Large intestine (tissue), 3 donors: ENCODE measurements at regions not wholly inside any gene's neighbourhood (a gene's known extent, or its start where the extent isn't known, plus 50 kb on each side); places are given as distances from the start of the nearest gene placed in this dataset.

Source experiments
- DNase-seq, 2 donors: peaks; one replicate each; pipeline versions ENCODE4 v3.0.0 to v3.0.0-alpha.2; 2013
- H3K27ac ChIP-seq: one replicate; pipeline ENCODE4 v1.5.1; 2013; ENCODE audit warnings: low read length
- H3K27me3 ChIP-seq: 2 replicates; pipeline ENCODE4 v1.6.1; 2013; ENCODE audit warnings: low read length; ENCODE audit not compliant: control insufficient read depth, insufficient read depth
- H3K36me3 ChIP-seq: 2 replicates; pipeline ENCODE4 v1.6.1; 2013; ENCODE audit warnings: low read length; ENCODE audit not compliant: control insufficient read depth, insufficient read depth
- H3K4me1 ChIP-seq: one replicate; pipeline ENCODE4 v1.6.1; 2013; ENCODE audit warnings: low read length; ENCODE audit not compliant: control insufficient read depth, insufficient read depth
- H3K4me3 ChIP-seq: one replicate; pipeline ENCODE4 v1.5.1; 2013; ENCODE audit warnings: low read length
- H3K9me3 ChIP-seq: one replicate; pipeline ENCODE4 v1.6.1; 2013; ENCODE audit warnings: mild to moderate bottlenecking, low read depth, low read length, moderate library complexity; ENCODE audit not compliant: control insufficient read depth
- WGBS: methylation state at CpG from one replicate; pipeline ENCODE4 v1.1.5; 2013; ENCODE audit warnings: low lambda C conversion rate; ENCODE audit not compliant: insufficient coverage; 5-methylcytosine and 5-hydroxymethylcytosine counted together

DNA sequence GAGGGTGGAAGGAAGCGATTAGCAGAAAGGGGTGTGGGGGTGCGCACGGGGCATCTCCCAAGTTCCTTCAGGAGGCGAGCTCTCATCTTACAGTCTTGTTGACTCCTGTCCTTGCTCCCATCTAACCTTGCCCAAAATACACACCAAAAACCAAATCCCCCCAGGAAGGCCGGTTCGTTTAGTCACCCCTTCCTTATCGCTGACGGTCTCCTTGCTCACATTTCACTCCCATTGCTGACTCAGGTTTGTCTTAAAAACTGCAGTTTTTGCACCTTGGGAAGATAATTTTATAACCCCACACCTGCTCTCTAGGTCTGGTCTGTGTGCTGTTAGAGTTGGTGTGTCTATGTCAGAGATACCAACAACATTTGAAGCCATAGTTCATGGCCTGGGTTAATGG is 68.1 kb upstream of the F3 start:
- no peak for DNase-seq
- WGBS = no CpG with 5 or more reads among the region's 8 CpGs
- Histone ChIP-seq H3K27me3 (no peaks in the 10 kb centered on the region), H3K9me3 (peaks cover 13% of the 10 kb centered on the region), H3K4me1 (peaks cover 76% of the 10 kb centered on the region), H3K4me3 (no peak overlapping the region), H3K27ac (peak overlapping the region; percentile 95), H3K36me3 (no peaks in the 10 kb centered on the region)

DNA sequence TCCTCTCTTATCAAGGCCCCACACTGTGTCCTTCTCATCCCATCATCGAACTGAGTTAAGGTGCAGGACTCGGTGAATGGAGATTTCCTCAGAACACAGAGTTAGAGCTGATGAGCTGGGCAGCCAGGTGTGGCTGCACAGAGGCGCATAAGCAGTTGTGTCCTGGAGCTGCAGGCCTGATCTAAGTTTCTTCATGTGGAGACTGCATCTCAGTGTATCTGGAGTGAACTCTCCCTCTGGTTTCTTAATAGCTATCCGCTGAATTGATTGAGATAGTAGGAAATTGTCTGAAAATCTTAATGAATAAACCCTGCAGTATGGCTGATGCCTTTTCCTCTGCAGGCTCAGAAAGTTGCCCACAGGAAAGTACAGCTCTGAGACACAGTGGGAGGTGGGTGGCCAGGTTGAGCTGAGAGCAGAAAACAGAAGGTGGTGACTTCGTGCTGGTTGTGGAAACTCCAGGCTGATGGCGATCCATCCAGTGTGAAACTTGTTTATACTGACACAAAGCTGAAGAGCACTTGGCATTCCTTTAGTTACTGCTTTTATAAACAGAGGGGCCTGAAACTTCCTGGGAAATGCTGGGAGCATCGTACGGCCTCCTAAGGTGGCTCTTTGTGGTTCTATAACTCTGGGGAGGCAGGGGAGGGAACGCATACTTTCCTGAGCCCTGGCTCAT is 67.4 kb upstream of the F3 start:
- H3K36me3 ChIP-seq = no peaks in the 10 kb centered on the region
- WGBS = no CpG with 5 or more reads among the region's 9 CpGs
- no peaks in the 10 kb centered on the region for H3K27me3 ChIP-seq
- no peak overlapping the region for H3K4me3 ChIP-seq
- DNase-seq = no peak
- H3K9me3 ChIP-seq = peaks cover 13% of the 10 kb centered on the region
- peaks cover 73% of the 10 kb centered on the region for H3K4me1 ChIP-seq
- H3K27ac ChIP-seq = peak overlapping the region; percentile 95

DNA sequence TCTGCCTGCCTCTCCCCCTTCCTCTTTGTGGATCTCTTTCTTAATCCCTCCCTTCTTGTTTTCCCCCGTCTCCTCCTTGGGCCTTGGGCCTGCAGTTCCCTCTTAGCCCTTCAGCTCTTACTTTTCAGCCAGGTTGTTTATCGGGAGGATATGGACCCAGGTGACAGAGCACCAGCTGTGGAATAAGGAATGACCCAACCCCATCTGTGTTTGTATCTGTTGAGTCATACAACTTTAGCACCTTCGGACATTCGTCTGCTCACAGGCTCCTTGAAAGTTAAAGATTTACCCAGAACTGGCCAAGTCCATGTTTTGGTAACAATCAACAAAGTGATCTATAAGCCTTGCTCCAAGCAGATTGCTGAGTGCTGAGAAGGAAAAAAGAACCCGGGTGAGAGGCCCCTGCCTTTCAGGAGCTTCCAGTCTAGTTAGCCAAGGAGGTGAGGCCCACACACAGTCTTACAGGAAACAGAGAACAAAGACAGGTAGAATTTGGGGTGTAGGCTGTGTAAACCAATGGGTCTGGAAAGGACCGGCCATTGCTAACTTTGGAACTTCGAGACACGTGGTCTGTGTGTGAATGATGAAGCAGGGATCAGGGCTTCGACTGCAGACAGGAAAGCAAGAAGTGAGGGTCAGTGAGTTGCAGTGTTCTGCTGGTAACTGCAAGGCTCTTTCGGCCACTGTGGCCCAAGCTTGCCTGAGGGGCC is 66.7 kb upstream of the F3 start:
- WGBS = 0% methylated on average over 2 of the region's 10 CpGs
- Histone ChIP-seq H3K9me3 (peaks cover 13% of the 10 kb centered on the region), H3K27me3 (no peaks in the 10 kb centered on the region), H3K36me3 (no peaks in the 10 kb centered on the region), H3K4me1 (peaks cover 80% of the 10 kb centered on the region), H3K4me3 (no peak overlapping the region), H3K27ac (peak overlapping the region; percentile 95)
- peak; percentile 86 to 93 for DNase-seq

DNA sequence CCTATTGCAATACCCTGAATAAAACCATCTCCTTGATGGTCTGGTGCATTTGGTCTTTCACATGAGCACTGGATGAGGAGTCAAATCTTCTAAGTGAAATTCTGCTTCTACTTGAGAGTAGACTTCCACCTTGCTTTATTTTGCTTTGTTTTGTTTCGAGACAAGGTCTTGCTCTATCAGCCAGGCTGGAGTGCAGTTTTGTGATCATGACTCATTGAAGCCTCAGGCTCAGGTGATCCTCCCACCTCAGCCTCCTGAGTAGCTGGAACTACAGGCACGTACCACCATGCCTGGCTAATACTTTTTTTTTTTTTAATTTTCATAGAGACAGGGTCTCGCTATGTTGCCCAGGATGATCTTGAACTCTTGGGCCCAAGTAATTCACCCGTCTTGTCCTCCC is 65.8 kb upstream of the F3 start:
- Histone ChIP-seq H3K4me1 (peaks cover 76% of the 10 kb centered on the region), H3K36me3 (no peaks in the 10 kb centered on the region), H3K9me3 (peaks cover 13% of the 10 kb centered on the region), H3K27ac (peak overlapping the region; percentile 95), H3K4me3 (no peak overlapping the region), H3K27me3 (no peaks in the 10 kb centered on the region)
- WGBS = 75% methylated on average over 2 of the region's 4 CpGs
- DNase-seq = no peak

DNA sequence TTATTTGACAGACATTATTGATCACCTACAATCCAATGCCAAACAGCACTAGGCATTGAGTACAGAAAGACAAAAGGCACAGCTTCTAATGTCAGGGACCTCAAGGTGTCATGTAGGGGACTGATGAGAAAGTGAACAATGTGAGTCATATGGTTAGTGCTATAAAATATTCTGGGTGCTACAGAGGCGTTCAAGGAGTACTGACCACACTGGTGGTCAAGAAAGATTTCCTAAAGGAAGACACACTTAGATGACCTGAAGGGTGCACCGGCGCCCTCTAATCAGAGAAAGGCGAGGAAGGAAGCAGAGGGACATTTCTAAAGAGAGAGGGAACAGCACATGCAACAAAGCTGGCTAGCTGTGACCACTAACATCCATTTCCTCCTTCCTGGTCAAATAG is 64.9 kb upstream of the F3 start:
- H3K9me3 ChIP-seq = peaks cover 13% of the 10 kb centered on the region
- no peaks in the 10 kb centered on the region for H3K27me3 ChIP-seq
- no CpG with 5 or more reads among the region's 4 CpGs for WGBS
- H3K4me3 ChIP-seq = no peak overlapping the region
- no peaks in the 10 kb centered on the region for H3K36me3 ChIP-seq
- peaks cover 76% of the 10 kb centered on the region for H3K4me1 ChIP-seq
- no peak for DNase-seq
- peak overlapping the region; percentile 95 for H3K27ac ChIP-seq

DNA sequence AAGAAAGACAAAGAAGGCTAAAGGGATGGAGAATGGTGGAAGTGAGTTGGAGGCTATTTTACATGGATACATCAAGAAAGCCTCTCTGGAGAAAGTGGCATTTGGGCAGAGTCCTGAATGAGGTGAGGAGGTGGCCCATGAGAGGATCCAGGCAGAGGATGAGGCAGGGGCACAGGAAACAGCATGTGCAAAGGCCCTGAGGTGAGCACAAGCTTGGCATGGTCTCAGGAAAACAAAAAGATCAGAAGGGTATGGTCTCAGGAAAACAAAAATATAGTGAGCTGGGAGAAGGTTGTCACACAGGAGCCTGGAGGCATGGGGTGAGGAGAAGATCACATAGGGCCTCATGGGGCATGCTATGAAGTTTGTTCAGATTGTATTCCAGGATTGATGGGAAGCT is 62.1 kb upstream of the F3 start:
- Histone ChIP-seq H3K9me3 (peaks cover 4% of the 10 kb centered on the region), H3K27me3 (no peaks in the 10 kb centered on the region), H3K27ac (peak overlapping the region; percentile 72), H3K36me3 (no peaks in the 10 kb centered on the region), H3K4me1 (peaks cover 54% of the 10 kb centered on the region), H3K4me3 (no peak overlapping the region)
- no peak for DNase-seq

DNA sequence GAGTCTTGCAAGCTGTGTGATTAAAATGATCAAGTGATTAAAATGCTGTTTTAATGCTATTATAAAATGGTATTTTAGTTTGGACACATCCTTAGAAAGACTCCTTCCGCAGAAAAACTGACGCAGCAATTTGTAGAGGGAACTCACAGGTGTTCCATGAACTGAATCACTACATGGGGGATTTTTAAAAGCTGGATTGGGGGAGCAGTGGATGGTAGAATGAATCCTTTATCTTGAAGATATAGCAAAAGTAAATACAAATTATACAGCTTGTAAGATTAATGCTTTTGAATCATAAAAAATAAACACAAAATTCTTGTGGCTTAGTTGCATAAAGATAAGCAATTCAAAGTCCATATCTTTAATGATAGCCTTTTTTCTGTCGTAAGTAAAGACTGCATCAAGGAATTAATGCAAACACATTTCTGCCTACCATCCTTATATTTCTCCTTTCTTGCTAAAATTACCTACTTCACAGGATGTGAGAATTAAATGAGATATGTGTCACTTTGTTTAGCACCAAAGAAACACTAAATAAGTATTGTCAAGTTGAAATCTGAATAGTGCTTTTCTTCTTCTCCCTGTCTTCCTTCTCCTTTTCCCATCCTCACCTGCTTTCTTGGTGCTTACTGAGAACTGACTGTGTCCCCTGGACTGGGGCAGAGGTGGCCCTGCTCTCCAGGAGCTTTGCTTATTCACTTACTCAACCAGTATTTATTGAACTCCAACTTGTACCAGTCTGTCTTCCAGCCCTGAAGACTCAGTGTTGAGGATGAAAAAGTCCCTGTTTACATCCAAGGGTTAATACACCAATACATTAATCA is 61.5 kb upstream of the F3 start:
- Histone ChIP-seq H3K9me3 (no peaks in the 10 kb centered on the region), H3K4me1 (peaks cover 48% of the 10 kb centered on the region), H3K36me3 (no peaks in the 10 kb centered on the region), H3K27ac (peak overlapping the region; percentile 72), H3K27me3 (no peaks in the 10 kb centered on the region), H3K4me3 (no peak overlapping the region)
- 33% methylated on average over 1 of the region's 3 CpGs for WGBS
- peak in 1 of 2 donors; percentile 82 for DNase-seq

DNA sequence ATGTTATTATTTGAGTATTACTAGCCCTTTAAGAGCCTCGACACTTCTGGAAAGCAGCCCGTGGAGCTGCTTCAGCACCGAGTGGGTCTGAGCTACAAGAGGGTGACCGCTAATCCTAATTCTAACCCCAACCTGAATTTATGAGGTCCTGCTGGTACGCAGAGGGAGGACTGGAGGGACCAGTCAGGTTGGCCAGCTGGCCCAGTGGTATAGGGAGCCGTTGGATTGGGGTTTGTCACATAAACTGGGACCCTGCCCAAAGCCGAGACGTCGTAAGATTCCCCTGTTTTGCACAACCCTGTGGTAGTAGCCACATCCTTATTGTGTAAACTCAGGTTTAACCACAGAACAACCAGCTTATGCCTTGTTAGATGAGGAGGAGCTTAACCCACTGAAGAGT is 60.8 kb upstream of the F3 start:
- Histone ChIP-seq H3K27me3 (no peaks in the 10 kb centered on the region), H3K36me3 (no peaks in the 10 kb centered on the region), H3K27ac (peak overlapping the region; percentile 72), H3K9me3 (no peaks in the 10 kb centered on the region), H3K4me1 (peaks cover 41% of the 10 kb centered on the region), H3K4me3 (no peak overlapping the region)
- no CpG with 5 or more reads among the region's 9 CpGs for WGBS
- DNase-seq = peak in 1 of 2 donors; percentile 56

DNA sequence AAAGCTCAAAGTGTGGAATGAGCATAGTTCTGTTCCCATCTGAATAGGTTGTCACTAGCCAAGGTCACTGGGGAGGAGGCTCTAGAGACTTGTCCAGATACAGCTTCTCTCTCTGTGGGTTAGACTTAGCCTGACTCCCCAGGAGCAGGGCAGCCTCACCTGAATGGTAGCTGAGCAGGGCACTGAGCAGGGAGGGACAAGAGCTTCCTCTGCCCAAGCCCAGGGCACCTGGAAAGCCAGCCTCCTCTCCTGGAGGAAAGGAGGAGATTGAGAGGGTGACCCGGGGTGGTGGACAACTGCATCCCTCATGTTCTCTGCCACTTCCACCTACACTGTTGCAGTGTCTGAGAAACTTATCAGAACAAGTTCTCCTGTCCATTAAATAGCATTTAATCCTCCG is 59.0 kb upstream of the F3 start:
- no CpG with 5 or more reads among the region's 2 CpGs for WGBS
- Histone ChIP-seq H3K27ac (no peak overlapping the region), H3K4me3 (no peak overlapping the region), H3K4me1 (peaks cover 24% of the 10 kb centered on the region), H3K27me3 (no peaks in the 10 kb centered on the region), H3K36me3 (no peaks in the 10 kb centered on the region), H3K9me3 (no peaks in the 10 kb centered on the region)
- DNase-seq = no peak

DNA sequence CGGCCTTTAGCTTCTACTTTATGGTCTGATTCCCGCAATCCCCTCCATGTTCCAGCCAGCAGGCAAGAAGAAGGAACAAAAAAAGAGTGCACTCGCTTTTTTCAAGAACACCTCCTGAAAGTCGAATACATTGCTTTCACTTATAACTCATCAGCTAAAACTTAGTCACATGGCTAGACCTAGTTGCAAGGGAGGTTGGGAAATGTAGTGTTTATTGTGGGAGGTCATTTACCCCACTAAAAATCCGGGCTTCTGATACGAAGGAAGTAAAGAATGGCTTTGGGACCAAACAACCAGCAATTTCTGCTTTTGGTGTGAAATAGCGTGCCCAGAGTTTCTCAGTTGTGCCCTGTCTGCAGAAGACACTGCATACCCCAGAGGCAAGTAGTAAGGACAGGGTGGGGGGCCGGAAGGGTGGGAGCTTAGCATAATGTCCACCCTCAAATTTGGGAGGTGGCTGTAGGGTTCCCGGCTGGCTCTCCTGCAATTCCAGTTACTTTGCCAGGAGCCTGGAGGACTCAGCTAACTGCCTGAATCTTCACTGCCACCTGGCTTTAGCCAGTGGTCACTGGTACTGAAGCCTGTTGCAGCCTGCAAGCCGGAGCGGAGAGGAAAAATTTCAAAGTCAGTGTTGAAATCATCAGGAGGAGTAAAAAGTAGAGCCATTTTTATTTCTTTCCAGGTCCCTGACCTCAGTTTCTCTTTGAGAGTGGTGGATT is 57.7 kb upstream of the F3 start:
- H3K9me3 ChIP-seq = no peaks in the 10 kb centered on the region
- H3K27ac ChIP-seq = no peak overlapping the region
- H3K27me3 ChIP-seq = no peaks in the 10 kb centered on the region
- WGBS = 100% methylated on average over 1 of the region's 11 CpGs
- no peak overlapping the region for H3K4me3 ChIP-seq
- H3K36me3 ChIP-seq = no peaks in the 10 kb centered on the region
- H3K4me1 ChIP-seq = peaks cover 23% of the 10 kb centered on the region
- DNase-seq = no peak
